B cell (primary cell): ENCODE measurements at regions not wholly inside any gene's neighbourhood (a gene's known extent, or its start where the extent isn't known, plus 50 kb on each side); places are given as distances from the start of the nearest gene placed in this dataset.

Experiments used
- EZH2 ChIP-seq: IDR thresholded peaks from 2 replicates; pipeline ENCODE4 v1.6.1; 2012; ENCODE audit warnings: borderline replicate concordance, low read depth, mild to moderate bottlenecking, moderate library complexity, low read length; ENCODE audit not compliant: insufficient read depth, poor library complexity, severe bottlenecking
- TF ChIP-seq, protein P1 (sequence below): fragments of 200-600 bp; IDR thresholded peaks from one replicate; pipeline ENCODE4 v1.8.0; 2022; ENCODE audit warnings: antibody characterized with exemption, mild to moderate bottlenecking

DNA sequence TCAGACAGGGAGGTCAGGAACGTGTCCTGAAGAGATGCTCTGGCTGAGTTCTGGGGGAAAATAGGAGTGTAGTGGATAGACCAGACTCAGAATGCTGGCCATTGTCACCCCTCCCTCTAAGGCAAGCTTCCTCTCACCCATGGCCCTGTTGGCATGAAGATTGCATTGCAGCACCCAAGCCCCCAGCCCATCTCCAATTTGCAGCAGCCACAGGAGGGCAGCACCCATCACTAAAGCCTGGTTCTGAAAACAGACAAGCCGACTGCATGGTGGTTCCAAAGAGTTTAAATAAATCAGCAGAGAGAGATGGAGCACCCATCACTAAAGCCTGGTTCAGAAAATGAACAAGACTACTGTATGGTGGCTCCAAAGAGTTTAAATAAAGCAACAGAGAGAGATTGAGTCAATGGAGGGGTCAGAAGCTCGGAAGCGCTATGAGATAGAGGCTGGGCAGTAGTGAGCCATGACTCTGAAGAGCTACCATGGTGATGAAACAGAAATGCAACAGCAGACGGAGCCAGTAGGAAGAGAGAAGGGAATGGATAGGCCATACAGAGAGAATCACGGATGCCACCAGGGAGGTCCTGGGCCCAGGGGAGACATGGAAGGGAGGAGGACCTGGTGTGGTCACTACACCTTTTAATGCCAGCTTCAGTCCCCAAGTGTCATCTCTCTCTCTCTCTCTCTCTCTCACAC, 237.9 kb upstream of the MYO3A start:
- TF ChIP-seq EZH2: no peak
- TF ChIP-seq, protein P1, sequence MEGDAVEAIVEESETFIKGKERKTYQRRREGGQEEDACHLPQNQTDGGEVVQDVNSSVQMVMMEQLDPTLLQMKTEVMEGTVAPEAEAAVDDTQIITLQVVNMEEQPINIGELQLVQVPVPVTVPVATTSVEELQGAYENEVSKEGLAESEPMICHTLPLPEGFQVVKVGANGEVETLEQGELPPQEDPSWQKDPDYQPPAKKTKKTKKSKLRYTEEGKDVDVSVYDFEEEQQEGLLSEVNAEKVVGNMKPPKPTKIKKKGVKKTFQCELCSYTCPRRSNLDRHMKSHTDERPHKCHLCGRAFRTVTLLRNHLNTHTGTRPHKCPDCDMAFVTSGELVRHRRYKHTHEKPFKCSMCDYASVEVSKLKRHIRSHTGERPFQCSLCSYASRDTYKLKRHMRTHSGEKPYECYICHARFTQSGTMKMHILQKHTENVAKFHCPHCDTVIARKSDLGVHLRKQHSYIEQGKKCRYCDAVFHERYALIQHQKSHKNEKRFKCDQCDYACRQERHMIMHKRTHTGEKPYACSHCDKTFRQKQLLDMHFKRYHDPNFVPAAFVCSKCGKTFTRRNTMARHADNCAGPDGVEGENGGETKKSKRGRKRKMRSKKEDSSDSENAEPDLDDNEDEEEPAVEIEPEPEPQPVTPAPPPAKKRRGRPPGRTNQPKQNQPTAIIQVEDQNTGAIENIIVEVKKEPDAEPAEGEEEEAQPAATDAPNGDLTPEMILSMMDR: no peak
